HCT116 (cell line): ENCODE measurements at regions not wholly inside any gene's neighbourhood (a gene's known extent, or its start where the extent isn't known, plus 50 kb on each side); places are given as distances from the start of the nearest gene placed in this dataset.

Experiments used
- ATAC-seq: fragments of 200-7000 bp; cut with Tn5 transposase; 2 replicates; pipeline ENCODE4 v1.9.1; 2020; ENCODE audit warnings: mild to moderate bottlenecking, moderate library complexity
- BruUV-seq: library from RNA; stranded (reverse); fragments of 400-500 nt; replicated peaks from 2 replicates; lab custom pipeline; 2021; lab: Mats Ljungman, UMichigan
- CTCF ChIA-PET: fragments of 300-600 bp; sonication (Branson Sonifier 250); formaldehyde crosslinking; loops from one replicate; lab custom pipeline; 2021; ENCODE audit warnings: antibody characterized with exemption; lab: Charles Lee
- POLR2A ChIA-PET: fragments of 300-600, 350-600 bp; sonication (Branson Sonifier 250); formaldehyde crosslinking; loops from one replicate; lab custom pipeline; 2021; ENCODE audit warnings: antibody characterized with exemption; lab: Charles Lee
- RAD21 ChIA-PET, 2 experiments: fragments of 300-600 bp; sonication (Branson Sonifier 250); formaldehyde crosslinking; loops; one replicate each; lab custom pipeline; 2023; ENCODE audit warnings: low total read pairs in 2 of 2; ENCODE audit not compliant: uncharacterized antibody in 2 of 2, unreplicated experiment in 2 of 2, low non-redundant PET in 1 of 2; lab: Charles Lee
- DNase-seq: peaks from one replicate; pipeline ENCODE4 v3.0.0-alpha.2; 2010; ENCODE audit warnings: low read depth, low spot score
- H2AFZ ChIP-seq: fragments of 200-600 bp; shearing (Covaris generic), sonication (generic); 2 replicates; pipeline ENCODE4 v1.6.1; 2017; ENCODE audit warnings: low read depth, mixed run types, mixed read lengths, antibody characterized with exemption, low read length; ENCODE audit not compliant: poor library complexity, severe bottlenecking
- H3K27ac ChIP-seq: 2 replicates; pipeline ENCODE4 v1.5.1; 2012; ENCODE audit warnings: low read depth, low read length
- H3K27me3 ChIP-seq: fragments of 200-600 bp; sonication (generic); 2 replicates; pipeline ENCODE4 v1.6.1; 2016; ENCODE audit warnings: mixed run types, low read length, mixed read lengths; ENCODE audit not compliant: insufficient read depth
- H3K36me3 ChIP-seq, 2 experiments: fragments of 200-500 bp in 1 of 2; fragments of 200-600 bp in 1 of 2; sonication (Bioruptor generic) in 1 of 2; sonication (generic) in 1 of 2; 2 replicates each; pipeline versions ENCODE4 v1.5.1 to v1.6.1; 2014 to 2016; ENCODE audit warnings: low read length in 2 of 2, inconsistent platforms in 1 of 2, mixed read lengths in 1 of 2, mixed run types in 1 of 2; ENCODE audit not compliant: insufficient read depth in 2 of 2, control insufficient read depth in 1 of 2
- H3K4me1 ChIP-seq, 2 experiments: fragments of 200-600 bp in 1 of 2; sonication (generic) in 1 of 2; 2 replicates each; pipeline versions ENCODE4 v1.5.1 to v1.6.1; 2012 to 2017; ENCODE audit warnings: low read length in 2 of 2, inconsistent platforms in 1 of 2, mild to moderate bottlenecking in 1 of 2, mixed read lengths in 1 of 2, mixed run types in 1 of 2, moderate library complexity in 1 of 2; ENCODE audit not compliant: insufficient read depth in 2 of 2, control insufficient read depth in 1 of 2
- H3K4me2 ChIP-seq: fragments of 200-600 bp; sonication (generic); 2 replicates; pipeline ENCODE4 v1.6.1; 2017; ENCODE audit warnings: mixed run types, low read length, mixed read lengths
- H3K4me3 ChIP-seq, 2 experiments: fragments of 200-600 bp in 1 of 2; sonication (generic) in 1 of 2; replicated peaks in 1 of 2; 2 replicates each; pipeline ENCODE4 v1.5.1; 2011 to 2016; ENCODE audit warnings: low read length in 2 of 2, control low read depth in 1 of 2, low read depth in 1 of 2, mild to moderate bottlenecking in 1 of 2, mixed read lengths in 1 of 2, mixed run types in 1 of 2
- H3K79me2 ChIP-seq: fragments of 200-600 bp; sonication (generic); 2 replicates; pipeline ENCODE4 v1.6.1; 2017; ENCODE audit warnings: mild to moderate bottlenecking, mixed run types, low read length, moderate library complexity, mixed read lengths; ENCODE audit not compliant: insufficient read depth
- H3K9ac ChIP-seq: fragments of 200-600 bp; sonication (generic); 2 replicates; pipeline ENCODE4 v1.6.1; 2016; ENCODE audit warnings: low read length, mixed read lengths
- H3K9me2 ChIP-seq: fragments of 200-600 bp; sonication (generic), shearing (Covaris generic); 2 replicates; pipeline ENCODE4 v1.6.1; 2017; ENCODE audit warnings: mixed run types, mild to moderate bottlenecking, moderate library complexity; ENCODE audit not compliant: insufficient read depth
- H3K9me3 ChIP-seq, 2 experiments: fragments of 200-500 bp in 1 of 2; fragments of 200-600 bp in 1 of 2; sonication (Bioruptor generic) in 1 of 2; sonication (generic) in 1 of 2; 2 replicates each; pipeline ENCODE4 v1.6.1; 2014 to 2017; ENCODE audit warnings: low read length in 2 of 2, mixed read lengths in 2 of 2, inconsistent platforms in 1 of 2, low read depth in 1 of 2, mild to moderate bottlenecking in 1 of 2, mixed run types in 1 of 2, moderate library complexity in 1 of 2; ENCODE audit not compliant: control insufficient read depth in 1 of 2, insufficient read depth in 1 of 2
- H4K20me1 ChIP-seq: fragments of 200-600 bp; sonication (generic), shearing (Covaris generic); 2 replicates; pipeline ENCODE4 v1.6.1; 2017; ENCODE audit warnings: mixed run types, mild to moderate bottlenecking, moderate library complexity; ENCODE audit not compliant: insufficient read depth
- CBX3 ChIP-seq: IDR thresholded peaks from 2 replicates; pipeline ENCODE4 v1.6.1; 2012; ENCODE audit warnings: low read depth
- CEBPB ChIP-seq: IDR thresholded peaks from 2 replicates; pipeline ENCODE4 v1.6.1; 2012; ENCODE audit warnings: low read depth
- POLR2A ChIP-seq: IDR thresholded peaks from 2 replicates; pipeline ENCODE4 v1.7.0; 2011; ENCODE audit warnings: borderline replicate concordance; ENCODE audit not compliant: insufficient read depth, insufficient read length; ENCODE audit errors: extremely low read depth
- POLR2AphosphoS5 ChIP-seq: IDR thresholded peaks from 2 replicates; pipeline ENCODE4 v1.6.1; 2011; ENCODE audit warnings: mild to moderate bottlenecking, low read depth, low read length, moderate library complexity
- RAD21 ChIP-seq: IDR thresholded peaks from 2 replicates; pipeline ENCODE4 v1.6.1; 2012; ENCODE audit warnings: low read depth, mild to moderate bottlenecking
- REST ChIP-seq: IDR thresholded peaks from 2 replicates; pipeline ENCODE4 v1.6.1; 2012; ENCODE audit warnings: low read depth
- SIN3A ChIP-seq: IDR thresholded peaks from 2 replicates; pipeline ENCODE4 v1.6.1; 2012; ENCODE audit warnings: low read depth
- SP1 ChIP-seq: IDR thresholded peaks from 2 replicates; pipeline ENCODE4 v1.6.1; 2012; ENCODE audit warnings: low read depth
- SRF ChIP-seq: IDR thresholded peaks from 2 replicates; pipeline ENCODE4 v1.6.1; 2012; ENCODE audit warnings: low read depth
- YY1 ChIP-seq: IDR thresholded peaks from 2 replicates; pipeline ENCODE4 v1.6.1; 2011; ENCODE audit warnings: low read length, low read depth, moderate library complexity, mild to moderate bottlenecking; ENCODE audit not compliant: insufficient replicate concordance; ENCODE audit errors: extremely low read depth
- ZBTB33 ChIP-seq: IDR thresholded peaks from 2 replicates; pipeline ENCODE4 v1.6.1; 2011; ENCODE audit warnings: mild to moderate bottlenecking, low read length, moderate library complexity; ENCODE audit not compliant: insufficient replicate concordance; ENCODE audit errors: extremely low read depth
- intact Hi-C: fragments of 100-400 bp; cut with micrococcal nuclease; formaldehyde crosslinking; loops from 2 replicates; pipeline ENCODE4 v1.10.0; 2022
- TF ChIP-seq, protein P1 (sequence below): IDR thresholded peaks from 2 replicates; pipeline ENCODE4 v1.6.1; 2012

- no TSS peak for BruUV-seq
- no peak overlapping the region for H3K4me2 ChIP-seq
- ChIA-PET RAD21 (no interaction called here), POLR2A (no interaction called here)
- no peak for DNase-seq
- no peaks in the 10 kb centered on the region for H4K20me1 ChIP-seq
- H3K27ac ChIP-seq = no peak overlapping the region
- H3K9me2 ChIP-seq = no peaks in the 10 kb centered on the region
- no peaks in the 10 kb centered on the region for H3K79me2 ChIP-seq
- no peak for ATAC-seq
- no peaks in the 10 kb centered on the region for H3K4me1 ChIP-seq
- no peak overlapping the region for H3K4me3 ChIP-seq
- H3K9me3 ChIP-seq = no peaks in the 10 kb centered on the region
- no peaks in the 10 kb centered on the region for H3K36me3 ChIP-seq
- intact Hi-C loops = no loop called here
- no peak overlapping the region for H2AFZ ChIP-seq
- H3K9ac ChIP-seq = no peak overlapping the region
- TF ChIP-seq CBX3 = no peak
- TF ChIP-seq SIN3A = no peak
- TF ChIP-seq REST = no peak
- TF ChIP-seq, protein P1, sequence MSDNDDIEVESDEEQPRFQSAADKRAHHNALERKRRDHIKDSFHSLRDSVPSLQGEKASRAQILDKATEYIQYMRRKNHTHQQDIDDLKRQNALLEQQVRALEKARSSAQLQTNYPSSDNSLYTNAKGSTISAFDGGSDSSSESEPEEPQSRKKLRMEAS = no peak
- TF ChIP-seq RAD21 = no peak
- TF ChIP-seq SP1 = no peak
- no peak for TF ChIP-seq ZBTB33
- TF ChIP-seq SRF = no peak
- no peak for TF ChIP-seq YY1
- no peak for TF ChIP-seq CEBPB
- TF ChIP-seq POLR2A = no peak
- TF ChIP-seq POLR2AphosphoS5 = no peak
- TF ChIP-seq, all 23 proteins: peak for 0
- CTCF ChIA-PET = no interaction called here
- peaks cover 22% of the 10 kb centered on the region; the same call in 1 of the 2 replicates for H3K27me3 ChIP-seq
Observed at GRCh38 chr7:155975490-155975889, 163.2 kb upstream of the SHH start.
